Right renal pelvis (tissue), 4 donors: ENCODE measurements at regions not wholly inside any gene's neighbourhood (a gene's known extent, or its start where the extent isn't known, plus 50 kb on each side); places are given as distances from the start of the nearest gene placed in this dataset.

Experiments used
- DNase-seq, 4 donors: peaks; one replicate each; pipeline ENCODE4 v3.0.0-alpha.2; 2013; ENCODE audit warnings: low read depth in 4 of 4, low spot score in 3 of 4, missing footprints in 1 of 4

DNA sequence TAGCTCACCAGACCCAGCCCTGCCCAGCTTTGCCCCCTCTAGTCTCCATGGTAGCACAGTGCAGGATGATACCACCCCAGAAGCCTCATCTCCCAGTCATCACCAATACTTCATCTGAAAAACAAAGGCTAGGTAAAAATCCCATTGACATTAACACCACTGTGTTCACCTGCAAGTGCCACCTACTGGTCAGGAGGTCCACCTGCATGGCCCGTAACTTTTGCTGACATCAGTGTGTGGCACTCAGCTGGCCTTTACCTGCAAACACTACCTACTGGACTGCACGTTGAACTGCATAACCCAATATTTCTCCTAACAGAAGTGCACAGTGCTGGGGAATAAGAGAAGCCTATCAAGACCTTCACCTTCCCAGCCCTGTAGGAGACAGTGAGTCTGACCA, 234.7 kb upstream of the ADGRB3 start:
- DNase-seq = no peak

DNA sequence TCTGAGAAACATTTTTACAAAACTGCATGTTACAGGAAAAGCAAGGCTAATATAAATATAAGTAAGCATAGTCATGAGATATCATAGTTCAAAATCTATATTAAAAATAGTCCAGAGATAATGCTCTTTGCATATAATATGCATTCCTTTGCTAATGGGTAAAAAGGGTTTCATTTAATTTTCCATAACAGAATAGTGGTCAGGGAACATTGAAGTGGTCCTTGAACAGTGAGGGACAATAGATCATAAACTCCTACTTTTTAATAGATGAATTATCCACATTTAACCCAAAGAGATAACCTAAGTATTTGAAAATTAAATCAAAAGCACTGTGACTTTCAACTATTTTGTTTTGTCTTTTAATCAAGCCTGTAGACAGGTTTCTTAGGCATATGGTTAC, 243.1 kb upstream of the ADGRB3 start:
- no peak for DNase-seq

DNA sequence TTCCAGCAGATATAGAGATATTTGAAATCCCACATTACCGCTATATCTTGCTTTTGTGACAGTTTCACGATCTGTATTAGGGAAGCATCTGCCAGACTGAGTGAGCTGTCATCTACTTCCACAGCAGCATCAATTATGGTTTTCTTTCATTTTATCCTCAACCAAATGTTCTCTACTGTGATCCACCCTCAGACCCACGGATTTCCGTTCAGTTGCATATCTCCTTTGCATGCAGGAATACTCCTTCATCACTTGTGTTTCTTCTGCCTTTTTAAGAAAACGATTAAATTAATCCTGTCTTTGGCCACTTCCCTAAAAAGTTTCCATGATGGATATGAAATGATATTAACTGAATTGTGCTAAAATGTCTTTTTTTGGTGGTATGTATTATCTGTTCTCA, 262.1 kb upstream of the ADGRB3 start:
- no peak for DNase-seq

DNA sequence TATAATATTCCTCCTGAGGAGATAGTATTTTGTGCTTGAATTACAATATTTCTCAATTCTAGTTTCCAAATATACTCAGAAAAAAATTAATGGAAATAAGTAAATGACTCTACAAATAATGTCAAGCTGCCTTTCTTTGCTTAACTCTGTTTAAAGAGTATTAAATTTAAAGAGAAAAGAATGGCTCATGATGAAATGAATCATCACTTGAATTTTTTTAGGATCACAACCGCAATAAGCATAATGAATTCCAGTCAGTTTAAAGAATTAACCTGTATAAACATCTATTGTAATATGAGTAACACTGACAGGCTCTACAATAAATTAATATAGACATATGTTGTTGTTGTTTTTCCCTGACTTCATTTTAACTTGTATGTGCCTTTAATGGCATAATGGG, 266.2 kb upstream of the ADGRB3 start:
- DNase-seq = no peak

DNA sequence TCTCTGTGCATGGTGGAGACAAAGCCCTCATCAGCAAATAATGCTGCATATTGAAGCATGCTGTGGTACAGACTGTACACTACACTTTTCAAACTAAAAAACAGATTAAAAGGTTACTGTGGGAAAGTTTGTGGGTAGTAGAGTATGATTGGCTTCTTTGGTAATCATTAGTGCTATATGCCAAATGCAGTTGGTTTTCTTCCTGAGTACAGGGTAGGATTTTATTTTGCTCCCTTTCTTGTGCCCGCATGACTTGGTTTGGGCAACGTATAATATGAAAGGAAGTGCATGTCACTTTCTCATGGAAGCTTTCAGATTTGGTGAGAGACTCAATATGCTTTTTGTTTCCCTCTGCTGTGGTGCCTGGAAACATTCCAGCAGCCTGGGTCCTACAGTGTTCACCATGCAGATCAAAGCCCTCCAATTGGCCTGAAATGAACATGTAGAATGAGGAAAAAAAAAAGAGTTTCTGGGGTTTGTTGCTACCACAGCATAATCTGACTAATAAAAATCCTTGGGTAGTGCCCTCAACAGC, 270.7 kb upstream of the ADGRB3 start:
- DNase-seq = no peak

DNA sequence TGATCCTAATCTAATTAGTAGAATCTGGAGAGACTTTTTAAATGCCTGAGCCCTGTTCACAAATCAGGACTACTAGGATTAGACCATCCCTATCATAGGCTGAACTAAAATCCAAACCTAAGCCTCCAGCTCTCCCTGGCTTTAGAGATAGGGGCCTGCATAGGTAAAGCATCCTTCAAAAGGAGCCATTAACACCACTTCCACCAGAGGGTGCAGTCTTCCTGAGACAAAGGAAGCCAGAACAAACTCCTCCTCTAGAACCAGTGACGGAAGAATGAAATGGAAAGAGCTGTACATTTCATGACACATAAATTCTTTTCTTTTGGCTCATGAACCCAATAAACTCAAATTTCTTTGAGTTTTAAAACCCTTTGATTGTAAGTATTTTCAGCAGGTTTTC, 291.2 kb upstream of the ADGRB3 start:
- DNase-seq = peak in 2 of 4 donors; percentile 1 to 8

DNA sequence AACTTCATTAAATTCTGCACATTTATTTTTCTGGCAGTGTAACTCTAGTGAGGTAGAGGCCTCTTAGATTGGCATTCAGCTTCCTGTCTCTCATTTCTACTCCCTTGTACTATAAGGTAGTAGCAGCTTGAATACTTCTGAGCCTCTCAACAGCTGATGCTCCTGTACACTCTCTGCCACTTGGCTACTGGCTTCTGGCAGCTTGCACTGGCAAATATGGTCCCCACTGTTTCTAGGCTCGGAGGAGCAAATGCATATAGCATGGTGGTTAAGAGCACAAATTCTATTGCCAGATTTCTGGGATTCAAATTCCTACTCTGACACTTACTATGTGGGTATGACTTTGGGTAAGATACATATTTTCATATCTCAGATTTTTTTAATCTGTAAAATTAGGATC, 292.8 kb upstream of the ADGRB3 start:
- DNase-seq = no peak

DNA sequence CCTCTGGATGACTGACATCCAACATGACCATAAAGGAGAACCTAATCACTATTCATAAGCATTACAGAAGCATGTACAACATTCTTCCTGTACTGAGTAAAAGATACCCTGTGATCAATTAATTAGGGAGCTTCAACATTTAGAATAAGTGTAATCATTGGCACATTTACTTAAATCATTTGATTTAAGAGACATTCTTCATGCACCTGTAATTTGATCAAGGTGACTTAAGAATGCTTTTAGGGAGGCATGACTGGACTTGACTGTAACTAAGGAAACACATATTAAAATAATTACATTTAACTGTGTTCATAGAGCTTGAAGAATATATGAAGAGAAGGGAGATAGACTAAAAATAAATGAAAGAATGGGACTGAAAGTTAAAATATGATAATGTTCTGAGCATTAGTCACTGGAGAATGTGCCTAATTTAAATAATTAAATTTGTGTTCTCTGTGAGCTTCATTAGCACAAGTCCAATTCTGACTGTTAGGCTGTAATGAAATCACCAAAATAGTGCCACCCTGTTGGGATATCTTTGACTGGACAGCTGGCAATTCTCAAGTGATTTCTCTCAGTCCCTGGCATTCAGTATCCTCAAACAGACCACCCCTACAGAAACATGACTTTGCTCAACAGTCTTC, 295.5 kb upstream of the ADGRB3 start:
- no peak for DNase-seq

DNA sequence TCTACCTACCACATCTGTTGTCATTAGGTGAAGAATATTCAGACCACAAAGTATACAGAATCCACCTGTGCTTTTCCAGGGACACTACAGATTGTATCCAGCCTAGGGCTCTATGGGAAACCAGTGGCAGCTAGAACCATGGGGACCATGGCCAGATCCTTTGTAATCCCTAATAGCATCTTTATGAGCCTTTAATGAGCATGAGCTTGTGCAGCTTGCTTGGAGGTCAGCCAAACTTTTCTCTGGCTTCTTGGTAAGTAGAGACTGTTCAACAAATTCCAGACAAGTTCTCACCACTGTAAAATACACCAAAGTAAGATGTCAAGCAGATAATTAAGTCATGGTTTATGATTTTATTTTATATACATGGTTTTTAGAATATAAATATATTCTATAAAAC, 301.6 kb upstream of the ADGRB3 start:
- no peak for DNase-seq

DNA sequence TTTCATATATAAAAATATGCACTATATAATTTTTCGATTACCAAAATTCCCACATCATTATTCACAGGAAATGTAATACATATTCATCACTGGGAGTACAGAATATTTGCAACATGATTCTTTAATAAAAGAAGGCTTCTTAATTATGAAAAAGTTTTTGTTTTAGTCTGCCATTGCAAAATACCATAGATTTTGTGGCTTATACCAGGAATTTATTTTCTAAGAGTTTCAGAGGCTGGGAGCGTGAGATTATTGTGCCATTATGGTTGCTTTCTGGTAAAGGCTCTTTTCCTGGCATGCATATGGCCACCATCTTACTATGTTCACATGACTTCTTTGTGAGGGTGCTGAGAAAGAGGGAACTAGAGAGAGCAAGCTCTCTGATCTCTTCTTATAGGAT, 306.9 kb upstream of the ADGRB3 start:
- DNase-seq = no peak

DNA sequence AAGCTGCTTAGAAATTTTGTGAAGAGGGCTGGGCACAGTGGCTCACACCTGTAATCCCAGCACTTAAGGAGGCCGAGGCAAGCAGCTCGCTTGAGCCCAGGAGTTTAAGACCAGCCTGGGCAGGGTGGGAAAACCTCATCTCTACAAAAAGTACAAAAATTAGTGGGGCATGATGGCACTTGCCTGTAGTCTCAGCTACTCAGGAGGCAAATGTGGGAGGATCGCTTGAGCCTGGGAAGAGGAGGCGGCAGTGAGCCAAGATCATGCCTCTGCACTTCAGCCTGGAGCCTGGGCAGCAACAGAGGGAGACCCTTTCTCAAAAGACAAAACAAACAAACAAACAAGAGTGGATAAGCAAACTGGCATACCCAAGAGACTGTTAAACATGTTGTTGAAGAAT, 308.3 kb upstream of the ADGRB3 start:
- no peak for DNase-seq

DNA sequence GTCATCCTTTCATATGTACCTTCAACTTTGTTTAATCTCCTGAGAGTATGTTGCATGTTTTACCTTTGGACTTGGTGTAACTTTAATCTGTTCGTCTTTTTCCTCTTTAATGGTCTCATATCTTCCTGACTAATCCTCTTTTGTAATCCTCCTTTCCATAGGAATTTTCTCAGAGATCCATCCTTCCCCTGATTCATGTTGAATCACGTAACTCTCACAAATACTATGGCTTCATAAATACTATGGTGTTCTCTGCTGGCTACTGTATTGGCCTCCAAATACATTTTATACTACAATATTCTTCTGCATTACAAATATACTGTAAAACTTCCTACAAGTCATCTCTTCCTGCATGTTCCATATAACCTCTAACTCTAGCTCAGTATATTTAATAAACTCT, 317.7 kb upstream of the ADGRB3 start:
- DNase-seq = no peak

DNA sequence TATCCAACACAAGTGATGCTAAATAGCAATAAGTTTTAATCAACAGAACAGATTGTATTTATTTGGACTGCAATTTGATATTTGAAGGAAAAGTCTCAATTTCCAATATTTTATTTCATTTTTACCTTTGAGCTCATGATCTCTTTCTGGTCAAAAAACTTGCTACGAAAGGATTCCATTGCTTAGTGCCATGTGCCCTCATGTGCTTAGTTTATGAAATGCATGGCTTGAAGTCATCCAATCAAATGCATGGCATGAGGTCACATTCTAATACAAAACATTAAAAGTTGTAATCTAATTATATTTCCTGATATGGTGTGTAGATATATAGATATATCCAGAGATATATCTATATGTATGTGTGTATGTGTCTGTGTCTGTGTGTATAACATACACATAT, 321.2 kb upstream of the ADGRB3 start:
- DNase-seq = no peak

DNA sequence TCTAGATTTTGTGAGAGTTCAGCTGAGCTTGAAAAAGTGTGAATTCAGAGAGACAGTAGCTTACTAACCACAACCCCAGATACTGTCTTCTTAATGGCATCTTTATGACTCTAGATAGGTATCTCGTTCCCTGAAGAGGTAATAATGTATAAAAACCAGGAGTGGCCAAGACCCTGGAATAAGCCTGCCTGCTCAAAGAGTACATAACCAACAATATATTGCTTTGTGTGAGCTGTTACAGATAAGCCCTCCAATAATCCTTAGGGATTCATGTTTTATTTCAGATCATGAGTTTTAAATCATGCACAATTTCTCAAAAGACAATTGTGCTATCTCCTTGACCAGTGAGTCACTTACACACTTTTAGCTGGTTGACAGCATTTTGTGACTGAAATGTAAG, 327.8 kb upstream of the ADGRB3 start:
- no peak for DNase-seq

DNA sequence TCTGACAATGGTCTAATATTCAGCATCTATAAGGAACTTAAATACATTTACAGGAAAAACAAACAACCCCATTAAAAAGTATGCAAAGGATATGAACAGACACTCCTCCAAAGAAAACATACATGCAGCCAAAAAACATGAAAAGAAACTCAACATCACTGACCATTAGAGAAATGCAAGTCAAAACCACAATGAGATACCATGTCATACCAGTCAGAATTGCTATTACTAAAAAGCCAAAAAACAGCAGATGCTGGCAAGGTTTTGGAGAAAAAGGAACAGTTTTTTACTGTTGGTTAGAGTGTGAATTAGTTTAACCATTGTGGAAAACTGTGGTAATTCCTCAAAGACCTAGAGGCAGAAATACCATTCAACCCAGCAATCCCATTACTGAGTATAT, 339.0 kb upstream of the ADGRB3 start:
- no peak for DNase-seq

DNA sequence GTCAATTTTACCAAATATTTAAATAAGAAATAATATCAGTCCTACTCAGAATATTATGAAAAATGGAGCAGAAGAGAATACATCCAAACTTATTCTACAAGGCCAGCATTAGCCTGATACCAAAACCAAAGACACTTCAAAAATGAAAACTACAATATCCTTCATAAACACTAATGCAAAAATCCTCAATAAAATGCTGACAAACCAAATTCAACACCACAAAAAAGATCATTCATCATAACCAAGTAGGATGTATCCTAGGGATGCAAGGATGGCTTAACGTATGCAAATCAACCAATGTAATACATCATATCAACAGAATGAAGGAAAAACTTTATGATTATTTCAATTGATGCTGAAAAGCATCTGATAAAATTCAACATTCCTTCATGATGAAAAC, 352.4 kb upstream of the ADGRB3 start:
- no peak for DNase-seq

DNA sequence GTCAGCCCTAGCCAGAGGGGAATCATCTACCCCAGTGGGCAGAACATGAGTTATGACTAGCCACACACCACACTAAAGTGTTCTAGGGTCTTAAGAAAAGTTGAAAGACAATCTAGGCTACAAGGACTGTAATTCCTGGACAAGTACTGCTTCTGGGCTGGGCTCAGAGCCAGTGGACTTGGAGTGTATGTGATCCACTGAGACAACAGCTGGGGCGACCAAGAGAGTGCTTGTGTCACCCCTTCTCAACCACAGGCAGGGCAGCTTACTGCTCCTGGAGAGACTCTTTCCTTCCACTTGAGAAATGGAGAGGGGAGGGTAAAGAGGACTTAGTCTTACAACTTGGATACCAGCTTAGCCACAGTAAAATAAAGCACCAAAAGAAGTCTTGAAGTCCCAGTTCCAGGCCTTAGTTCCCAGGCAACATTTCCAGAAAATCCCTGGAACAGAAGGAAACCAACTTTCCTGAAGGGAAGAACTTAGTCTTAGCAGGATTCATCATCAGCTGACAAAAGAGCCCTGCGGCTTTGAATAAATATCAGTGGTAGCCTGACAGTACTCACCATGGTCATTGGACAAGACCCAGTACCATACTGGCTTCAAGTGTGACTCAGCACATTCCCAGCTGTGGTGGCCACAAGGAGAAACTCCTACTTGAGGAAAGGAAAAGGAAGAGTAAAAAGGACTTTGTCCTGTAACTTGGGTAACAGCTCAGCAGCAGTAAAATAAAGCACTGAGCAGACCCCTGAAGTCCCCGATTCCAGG, 355.1 kb upstream of the ADGRB3 start:
- DNase-seq = no peak

DNA sequence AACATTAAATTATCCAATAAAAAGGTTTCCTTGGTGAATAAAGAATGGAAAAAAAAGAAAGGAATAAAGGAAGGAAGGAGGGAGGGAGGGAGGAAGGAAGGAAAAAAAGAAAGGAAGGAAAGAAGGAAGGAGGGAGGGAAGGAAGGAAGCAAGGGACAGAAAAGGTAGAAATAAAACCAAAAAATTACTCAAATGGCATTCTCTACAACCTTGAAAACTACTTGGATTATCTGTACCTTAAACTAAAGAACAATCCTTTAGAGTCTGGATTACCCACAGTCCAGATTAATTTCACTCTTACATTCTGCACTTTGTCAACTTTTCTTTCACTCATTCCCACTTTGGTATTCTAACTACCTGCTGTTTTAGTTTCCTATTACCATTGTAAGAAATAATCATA, 361.8 kb upstream of the ADGRB3 start:
- DNase-seq = no peak

DNA sequence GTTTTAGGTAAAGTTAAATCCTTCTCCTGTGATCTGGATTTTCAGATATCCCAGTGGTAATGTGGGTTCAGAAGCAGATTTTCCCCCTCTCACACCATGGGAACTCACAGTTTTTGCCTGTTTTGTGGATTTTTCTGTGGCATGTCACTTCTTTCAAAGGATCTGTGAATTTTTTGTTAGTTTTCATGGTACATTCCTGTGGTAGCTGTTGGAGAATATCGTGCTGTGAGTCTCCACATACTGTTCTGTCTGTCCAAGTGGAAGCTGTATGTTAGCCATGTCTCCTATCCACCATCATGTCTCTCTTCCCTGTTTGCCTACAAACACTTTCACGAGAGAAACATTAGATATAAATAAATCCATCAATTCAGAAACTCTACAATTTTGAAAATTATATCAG, 378.7 kb upstream of the ADGRB3 start:
- DNase-seq = no peak

DNA sequence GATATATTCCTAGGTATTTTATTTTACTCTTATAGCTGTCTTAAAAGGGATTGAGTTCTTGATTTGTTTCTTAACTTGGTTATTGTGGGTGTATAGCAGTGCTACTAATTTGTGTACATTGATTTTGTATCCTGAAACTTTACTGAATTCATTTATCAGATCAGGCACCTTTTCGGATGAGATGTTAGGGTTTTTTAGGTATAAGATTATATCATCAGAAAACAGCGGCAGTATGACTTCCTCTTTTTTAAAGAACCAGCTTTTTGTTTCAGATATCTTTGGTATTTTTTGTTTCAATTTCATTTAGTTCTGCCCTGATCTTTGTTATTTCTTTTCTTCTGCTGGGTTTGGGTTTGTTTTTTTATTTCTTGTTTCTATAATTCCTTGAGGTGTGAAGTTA, 382.4 kb upstream of the ADGRB3 start:
- no peak for DNase-seq

DNA sequence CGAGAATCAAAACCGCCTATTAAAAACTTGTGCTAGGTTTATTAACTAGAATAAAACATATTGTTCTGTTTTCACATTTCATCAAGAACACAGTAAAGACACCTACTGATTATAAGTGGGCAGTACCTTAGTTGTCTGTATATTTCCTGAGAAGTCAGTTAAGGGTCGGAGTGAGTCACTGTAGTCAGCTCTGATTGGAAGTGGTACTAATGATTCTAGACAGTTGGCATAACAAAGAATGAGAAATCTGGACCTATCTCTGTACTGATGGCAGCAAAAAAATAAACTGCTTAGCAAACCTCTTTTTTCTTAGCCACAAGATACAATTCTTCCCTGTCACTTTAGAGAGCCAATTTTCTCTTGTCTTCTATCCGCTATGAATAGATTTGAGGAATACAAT, 387.3 kb upstream of the ADGRB3 start:
- DNase-seq = no peak

DNA sequence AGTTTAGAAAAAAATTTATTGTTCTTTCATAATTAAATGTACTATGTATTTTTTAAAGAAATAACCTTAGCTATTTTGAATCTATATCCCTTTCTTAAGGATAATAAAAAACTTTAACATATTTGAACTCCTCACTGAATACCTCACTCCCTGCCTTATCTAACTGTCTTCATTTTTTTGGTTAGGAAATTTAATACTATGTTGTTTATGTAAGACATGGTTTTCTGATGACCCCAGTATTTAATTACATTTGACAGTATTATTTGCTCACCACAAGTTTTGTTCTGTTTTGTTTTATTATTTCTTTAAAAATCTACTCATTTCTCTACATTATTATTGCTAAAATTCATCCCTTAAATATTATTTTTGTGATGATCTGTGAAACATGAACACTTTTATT, 394.4 kb upstream of the ADGRB3 start:
- DNase-seq = no peak
